RWPE2 (cell line): ENCODE measurements at regions not wholly inside any gene's neighbourhood (a gene's known extent, or its start where the extent isn't known, plus 50 kb on each side); places are given as distances from the start of the nearest gene placed in this dataset.

Experiments
- ATAC-seq: fragments of 200-7000 bp; cut with Tn5 transposase; 3 replicates; pipeline ENCODE4 v1.9.1; 2021; ENCODE audit warnings: low read depth
- DNase-seq: peaks from one replicate; pipeline ENCODE4 v3.0.0-alpha.2; 2020; ENCODE audit warnings: low spot score
- H3K27ac ChIP-seq: fragments of 450-650 bp; 2 replicates; pipeline ENCODE4 v1.5.1; 2017; ENCODE audit warnings: mild to moderate bottlenecking; ENCODE audit not compliant: poor library complexity, severe bottlenecking
- H3K27me3 ChIP-seq: fragments of 250-450 bp; sonication (Bioruptor Pico); 2 replicates; pipeline ENCODE4 v1.5.1; 2021; ENCODE audit warnings: mild to moderate bottlenecking, moderate library complexity; ENCODE audit not compliant: insufficient read depth, poor library complexity, severe bottlenecking
- H3K36me3 ChIP-seq: fragments of 250-450 bp; sonication (Bioruptor Pico); 2 replicates; pipeline ENCODE4 v1.5.1; 2020; ENCODE audit warnings: low read depth, mild to moderate bottlenecking, moderate library complexity
- H3K4me1 ChIP-seq: fragments of 250-450 bp; sonication (Bioruptor Pico); 2 replicates; pipeline ENCODE4 v1.5.1; 2021; ENCODE audit warnings: mild to moderate bottlenecking, moderate library complexity; ENCODE audit not compliant: insufficient read depth, poor library complexity, severe bottlenecking
- H3K4me3 ChIP-seq: fragments of 250-450 bp; sonication (Bioruptor Pico); 2 replicates; pipeline ENCODE4 v1.5.1; 2021; ENCODE audit warnings: mild to moderate bottlenecking, moderate library complexity; ENCODE audit not compliant: severe bottlenecking
- H3K9me3 ChIP-seq: fragments of 250-450 bp; sonication (Bioruptor Pico); 2 replicates; pipeline ENCODE4 v1.5.1; 2021; ENCODE audit warnings: mild to moderate bottlenecking, moderate library complexity; ENCODE audit not compliant: severe bottlenecking
- CTCF ChIP-seq: fragments of 450-650 bp; IDR thresholded peaks from one replicate; pipeline ENCODE4 v1.5.1; 2017; ENCODE audit warnings: mild to moderate bottlenecking, moderate library complexity; ENCODE audit not compliant: poor library complexity, severe bottlenecking

DNA sequence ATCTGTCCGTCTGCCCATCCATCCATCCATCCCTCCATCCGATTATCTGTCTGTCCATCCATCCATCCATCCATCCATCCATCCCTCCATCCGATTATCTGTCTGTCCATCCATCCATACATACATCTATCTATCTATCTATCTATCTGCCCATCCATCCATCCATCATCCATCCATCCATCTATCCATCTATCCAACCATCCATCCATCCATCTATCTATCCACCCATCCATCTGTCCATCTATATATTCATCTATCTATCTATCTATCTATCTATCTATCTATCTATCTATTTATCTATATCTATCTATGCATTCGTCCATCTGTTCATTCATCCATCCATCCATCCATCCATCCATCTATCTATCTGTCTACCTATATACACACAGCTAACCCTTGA, 471.1 kb upstream of the ZNF507 start:
- no peak overlapping the region for H3K4me3 ChIP-seq
- DNase-seq (no peak), ATAC-seq (no peak)
- no peaks in the 10 kb centered on the region for H3K9me3 ChIP-seq
- H3K27me3 ChIP-seq = no peaks in the 10 kb centered on the region
- H3K36me3 ChIP-seq = no peaks in the 10 kb centered on the region
- H3K4me1 ChIP-seq = no peaks in the 10 kb centered on the region
- TF ChIP-seq CTCF = no peak
- no peak overlapping the region for H3K27ac ChIP-seq

DNA sequence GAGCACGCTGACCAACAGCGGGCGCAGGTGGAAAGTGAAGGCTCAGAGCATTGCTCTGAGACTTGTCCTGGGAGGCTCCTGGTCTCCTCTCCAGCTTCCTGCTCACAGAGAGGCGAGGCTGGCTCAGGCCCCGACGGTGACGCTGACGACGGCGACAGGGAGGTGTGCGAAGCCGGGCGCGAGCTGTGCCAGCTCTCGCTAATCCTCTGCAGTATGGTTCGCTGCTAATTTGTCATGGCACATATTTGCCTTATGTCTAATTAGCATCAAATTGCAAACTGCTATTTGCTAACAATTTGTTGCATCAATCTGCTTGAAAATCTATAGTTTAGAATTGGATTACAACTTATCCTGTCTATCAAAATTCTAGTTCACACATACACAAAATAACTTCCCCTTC, 469.8 kb upstream of the ZNF507 start:
- H3K27ac ChIP-seq = no peak overlapping the region
- TF ChIP-seq CTCF = no peak
- no peak for ATAC-seq
- H3K36me3 ChIP-seq = no peaks in the 10 kb centered on the region
- H3K9me3 ChIP-seq = no peaks in the 10 kb centered on the region
- DNase-seq = no peak
- H3K4me3 ChIP-seq = no peak overlapping the region
- H3K4me1 ChIP-seq = no peaks in the 10 kb centered on the region
- H3K27me3 ChIP-seq = no peaks in the 10 kb centered on the region

- H3K9me3 ChIP-seq = no peaks in the 10 kb centered on the region
- no peak for ATAC-seq
- H3K4me3 ChIP-seq = no peak overlapping the region
- H3K36me3 ChIP-seq = no peaks in the 10 kb centered on the region
- H3K27me3 ChIP-seq = peaks cover 12% of the 10 kb centered on the region
- H3K4me1 ChIP-seq = no peaks in the 10 kb centered on the region
- TF ChIP-seq CTCF = no peak
- no peak overlapping the region for H3K27ac ChIP-seq
- no peak for DNase-seq
Observed at GRCh38 chr19:31880283-31880682, 465.1 kb upstream of the ZNF507 start.

DNA sequence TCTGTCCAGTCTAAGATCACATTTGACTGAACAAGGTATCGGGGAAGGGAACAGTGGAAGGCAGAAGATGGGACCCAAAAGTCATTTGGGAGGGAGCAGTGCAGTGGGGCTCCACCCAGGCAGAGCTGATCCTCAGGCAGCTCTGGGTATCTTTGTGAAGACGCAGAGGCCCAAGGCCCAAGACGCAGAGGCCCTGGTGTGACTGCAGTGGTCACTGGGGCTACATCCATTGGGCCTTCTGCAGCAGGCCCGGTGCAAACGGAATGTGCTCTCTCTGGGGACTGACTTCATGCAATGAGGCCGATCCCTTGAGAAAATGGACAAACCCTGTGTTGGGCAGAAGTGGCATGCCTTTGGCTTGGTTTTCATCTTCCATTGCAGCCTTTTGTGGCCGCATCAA, 463.4 kb upstream of the ZNF507 start:
- Histone ChIP-seq H3K9me3 (no peaks in the 10 kb centered on the region), H3K27me3 (peaks cover 20% of the 10 kb centered on the region), H3K4me1 (no peaks in the 10 kb centered on the region), H3K27ac (no peak overlapping the region), H3K36me3 (no peaks in the 10 kb centered on the region), H3K4me3 (no peak overlapping the region)
- ATAC-seq (no peak), DNase-seq (no peak)
- TF ChIP-seq CTCF = no peak

DNA sequence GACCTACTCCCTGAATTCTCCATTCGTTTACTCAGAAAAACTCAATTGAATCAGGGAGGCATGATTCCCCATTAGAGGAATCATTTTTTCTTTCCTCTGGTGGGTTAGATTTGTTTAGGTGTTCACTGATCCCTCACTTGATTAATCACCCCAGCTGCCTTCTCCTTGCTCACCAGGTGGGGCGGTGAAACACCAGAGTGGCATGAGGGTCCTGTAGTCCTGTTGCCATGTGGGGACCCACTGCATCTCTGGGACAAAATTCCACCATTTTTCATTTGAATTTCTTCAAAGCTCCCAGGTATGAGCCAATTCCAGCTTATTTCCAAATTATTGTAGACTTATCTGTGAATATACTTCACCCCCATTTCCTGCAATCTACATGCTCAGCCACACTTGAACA, 462.7 kb upstream of the ZNF507 start:
- ATAC-seq (no peak), DNase-seq (no peak)
- Histone ChIP-seq H3K4me1 (no peaks in the 10 kb centered on the region), H3K27me3 (peaks cover 25% of the 10 kb centered on the region), H3K9me3 (no peaks in the 10 kb centered on the region), H3K4me3 (no peak overlapping the region), H3K27ac (no peak overlapping the region), H3K36me3 (no peaks in the 10 kb centered on the region)
- no peak for TF ChIP-seq CTCF
